ENCODE measurements at regions not wholly inside any gene's neighbourhood (a gene's known extent, or its start where the extent isn't known, plus 50 kb on each side); places are given as distances from the start of the nearest gene placed in this dataset.

- TF ChIP-seq CTCF (IDR thresholded peaks at IDR 0.05) (no peak), POLR2A (IDR thresholded peaks at IDR 0.05) (no peak)
These were observed 246.1 kb downstream of the FOXA2 start for GRCh38 chr20:22338140-22338708.

All from testis (tissue), 2 donors.